Upper lobe of left lung (tissue), 4 donors: ENCODE measurements at regions not wholly inside any gene's neighbourhood (a gene's known extent, or its start where the extent isn't known, plus 50 kb on each side); places are given as distances from the start of the nearest gene placed in this dataset.

Experiments used
- CTCF ChIP-seq, 6 experiments: fragments of 450-650 bp in 4 of 6; fragments of 200-600 bp in 2 of 6; sonication (generic) in 2 of 6; IDR thresholded peaks; one replicate each; pipeline ENCODE4 v1.5.1; 2016 to 2019; ENCODE audit warnings: antibody characterized with exemption in 6 of 6
- EP300 ChIP-seq, 4 donors: sonication (generic); formaldehyde crosslinking; IDR thresholded peaks; one replicate each; pipeline ENCODE4 v1.5.1; 2017; ENCODE audit warnings: antibody characterized with exemption in 4 of 4, control low read depth in 2 of 4
- POLR2A ChIP-seq, 4 donors: fragments of 450-650 bp; IDR thresholded peaks; one replicate each; pipeline ENCODE4 v1.5.1; 2016 to 2017; ENCODE audit warnings: antibody characterized with exemption in 4 of 4, mild to moderate bottlenecking in 2 of 4
- POLR2AphosphoS5 ChIP-seq, 2 donors: sonication (generic); formaldehyde crosslinking; IDR thresholded peaks; one replicate each; pipeline ENCODE4 v1.5.1; 2017; ENCODE audit warnings: antibody characterized with exemption in 2 of 2

- TF ChIP-seq CTCF (IDR thresholded peaks at IDR 0.05), result no peak
- no peak for TF ChIP-seq POLR2AphosphoS5 (IDR thresholded peaks at IDR 0.05)
- no peak for TF ChIP-seq EP300 (IDR thresholded peaks at IDR 0.05)
- no peak for TF ChIP-seq POLR2A (IDR thresholded peaks at IDR 0.05)
Observed at GRCh38 chr3:145817870-145818483, 343.0 kb downstream of the PLOD2 start.
